ENCODE measurements at regions not wholly inside any gene's neighbourhood (a gene's known extent, or its start where the extent isn't known, plus 50 kb on each side); places are given as distances from the start of the nearest gene placed in this dataset.

- no peak for TF ChIP-seq CTCF (IDR thresholded peaks at IDR 0.05; ENCODE audit: low read length)
- no peak for TF ChIP-seq EZH2phosphoT487 (IDR thresholded peaks at IDR 0.05; ENCODE audit: low read length)
Observed at GRCh38 chr2:71773218-71773617, 319.9 kb downstream of the DYSF start.

All from MM.1S (cell line).